Glutamatergic neuron (in vitro differentiated cells): ENCODE measurements at regions not wholly inside any gene's neighbourhood (a gene's known extent, or its start where the extent isn't known, plus 50 kb on each side); places are given as distances from the start of the nearest gene placed in this dataset.

Experiments
- DNase-seq: peaks from one replicate; pipeline ENCODE4 v3.0.0; 2022
- H3K27ac Mint-ChIP-seq: one replicate; pipeline ENCODE4 v1.8.0; 2020; ENCODE audit warnings: mild to moderate bottlenecking, mixed read lengths, inconsistent platforms; ENCODE audit not compliant: unreplicated experiment
- H3K27me3 Mint-ChIP-seq: one replicate; pipeline ENCODE4 v1.8.0; 2020; ENCODE audit warnings: mild to moderate bottlenecking, moderate library complexity, mixed read lengths, inconsistent platforms; ENCODE audit not compliant: unreplicated experiment
- H3K36me3 Mint-ChIP-seq: one replicate; pipeline ENCODE4 v1.8.0; 2020; ENCODE audit warnings: mild to moderate bottlenecking, mixed read lengths, inconsistent platforms; ENCODE audit not compliant: unreplicated experiment
- H3K4me1 Mint-ChIP-seq: one replicate; pipeline ENCODE4 v1.8.0; 2020; ENCODE audit warnings: mild to moderate bottlenecking, low read depth, mixed read lengths, inconsistent platforms; ENCODE audit not compliant: unreplicated experiment
- H3K4me3 Mint-ChIP-seq: one replicate; pipeline ENCODE4 v1.8.0; 2020; ENCODE audit warnings: mild to moderate bottlenecking, mixed read lengths, inconsistent platforms; ENCODE audit not compliant: unreplicated experiment
- H3K9me3 Mint-ChIP-seq: one replicate; pipeline ENCODE4 v1.8.0; 2020; ENCODE audit warnings: mild to moderate bottlenecking, moderate library complexity, mixed read lengths, inconsistent platforms; ENCODE audit not compliant: unreplicated experiment
- TF ChIP-seq, protein P1 (sequence below): fragments of 200-600 bp; sonication (generic); IDR thresholded peaks from one replicate; pipeline ENCODE4 v1.5.0; 2021; ENCODE audit not compliant: partially characterized antibody, unreplicated experiment

DNA sequence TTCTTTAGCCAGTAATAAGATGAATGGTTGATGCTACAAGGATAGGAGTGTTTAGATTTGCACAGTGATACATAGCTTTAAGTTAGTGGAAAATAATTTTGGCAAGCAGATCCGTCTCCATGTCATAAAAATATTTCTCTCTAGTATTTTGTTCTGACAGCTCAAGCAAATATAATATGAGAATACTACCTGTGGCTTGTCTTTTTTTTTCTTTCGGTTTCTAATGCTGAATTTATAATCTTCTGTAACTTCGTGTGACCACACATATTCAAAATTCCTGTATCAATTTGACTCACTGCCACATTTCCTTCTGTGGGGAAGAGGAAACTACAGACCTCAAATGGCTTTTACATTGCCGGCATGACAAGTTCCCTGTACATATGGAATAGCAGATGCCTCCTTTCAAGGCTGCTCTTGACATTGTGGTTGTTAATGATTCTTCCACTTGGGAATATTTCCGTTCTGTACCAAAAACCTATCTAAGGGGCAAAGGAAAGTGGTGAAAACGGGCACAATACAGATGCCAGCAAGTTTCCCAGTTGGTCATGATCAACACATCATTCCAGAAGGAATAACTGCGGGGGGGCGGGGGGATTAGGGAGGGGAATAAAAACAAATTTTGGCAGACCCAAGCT lies 103.6 kb upstream of the CCDC91 start:
- no peaks in the 10 kb centered on the region for H3K36me3 Mint-ChIP-seq
- no peak for DNase-seq
- TF ChIP-seq, protein P1, sequence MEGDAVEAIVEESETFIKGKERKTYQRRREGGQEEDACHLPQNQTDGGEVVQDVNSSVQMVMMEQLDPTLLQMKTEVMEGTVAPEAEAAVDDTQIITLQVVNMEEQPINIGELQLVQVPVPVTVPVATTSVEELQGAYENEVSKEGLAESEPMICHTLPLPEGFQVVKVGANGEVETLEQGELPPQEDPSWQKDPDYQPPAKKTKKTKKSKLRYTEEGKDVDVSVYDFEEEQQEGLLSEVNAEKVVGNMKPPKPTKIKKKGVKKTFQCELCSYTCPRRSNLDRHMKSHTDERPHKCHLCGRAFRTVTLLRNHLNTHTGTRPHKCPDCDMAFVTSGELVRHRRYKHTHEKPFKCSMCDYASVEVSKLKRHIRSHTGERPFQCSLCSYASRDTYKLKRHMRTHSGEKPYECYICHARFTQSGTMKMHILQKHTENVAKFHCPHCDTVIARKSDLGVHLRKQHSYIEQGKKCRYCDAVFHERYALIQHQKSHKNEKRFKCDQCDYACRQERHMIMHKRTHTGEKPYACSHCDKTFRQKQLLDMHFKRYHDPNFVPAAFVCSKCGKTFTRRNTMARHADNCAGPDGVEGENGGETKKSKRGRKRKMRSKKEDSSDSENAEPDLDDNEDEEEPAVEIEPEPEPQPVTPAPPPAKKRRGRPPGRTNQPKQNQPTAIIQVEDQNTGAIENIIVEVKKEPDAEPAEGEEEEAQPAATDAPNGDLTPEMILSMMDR = no peak
- no peak overlapping the region for H3K4me3 Mint-ChIP-seq
- no peak overlapping the region for H3K27ac Mint-ChIP-seq
- H3K9me3 Mint-ChIP-seq = peaks cover 2% of the 10 kb centered on the region
- H3K4me1 Mint-ChIP-seq = peaks cover 24% of the 10 kb centered on the region
- H3K27me3 Mint-ChIP-seq = no peaks in the 10 kb centered on the region

GRCh38 chr12:28088566-28089272 lies 101.5 kb upstream of the CCDC91 start:
- peaks cover 24% of the 10 kb centered on the region for H3K4me1 Mint-ChIP-seq
- H3K4me3 Mint-ChIP-seq = no peak overlapping the region
- H3K27ac Mint-ChIP-seq = no peak overlapping the region
- no peak for DNase-seq
- no peaks in the 10 kb centered on the region for H3K27me3 Mint-ChIP-seq
- H3K9me3 Mint-ChIP-seq = peaks cover 2% of the 10 kb centered on the region
- no peaks in the 10 kb centered on the region for H3K36me3 Mint-ChIP-seq
- TF ChIP-seq, protein P1 = no peak

- Mint-ChIP-seq H3K9me3 (peaks cover 2% of the 10 kb centered on the region), H3K4me3 (no peak overlapping the region), H3K4me1 (peaks cover 24% of the 10 kb centered on the region), H3K36me3 (no peaks in the 10 kb centered on the region), H3K27ac (no peak overlapping the region), H3K27me3 (no peaks in the 10 kb centered on the region)
- TF ChIP-seq, protein P1 = no peak
- DNase-seq = no peak
Measured at GRCh38 chr12:28089338-28089737, 100.9 kb upstream of the CCDC91 start.

DNA sequence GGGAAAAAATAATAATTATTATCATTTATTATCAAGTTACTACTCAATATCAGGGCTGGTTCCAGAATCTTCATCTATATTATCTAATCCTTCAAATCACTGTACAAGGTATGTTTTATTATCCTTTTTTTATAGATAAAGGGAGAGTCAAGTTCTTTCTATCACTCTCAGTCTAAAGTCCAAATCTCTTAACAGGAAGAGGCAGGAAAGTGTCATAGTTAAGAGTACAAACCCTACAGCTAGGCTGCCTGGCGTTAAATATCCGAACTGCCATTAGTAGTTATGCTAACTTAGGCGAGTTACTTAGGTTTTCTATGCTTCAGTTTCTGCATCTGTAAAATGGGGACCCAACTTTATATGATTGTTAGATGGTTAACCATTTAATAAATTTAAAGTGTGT lies 99.4 kb upstream of the CCDC91 start:
- no peak for DNase-seq
- H3K4me1 Mint-ChIP-seq = peaks cover 24% of the 10 kb centered on the region
- no peaks in the 10 kb centered on the region for H3K36me3 Mint-ChIP-seq
- H3K27ac Mint-ChIP-seq = no peak overlapping the region
- TF ChIP-seq, protein P1 = no peak
- H3K9me3 Mint-ChIP-seq = no peaks in the 10 kb centered on the region
- no peak overlapping the region for H3K4me3 Mint-ChIP-seq
- H3K27me3 Mint-ChIP-seq = no peaks in the 10 kb centered on the region

- no peaks in the 10 kb centered on the region for H3K27me3 Mint-ChIP-seq
- H3K4me3 Mint-ChIP-seq = no peak overlapping the region
- no peaks in the 10 kb centered on the region for H3K9me3 Mint-ChIP-seq
- H3K36me3 Mint-ChIP-seq = no peaks in the 10 kb centered on the region
- H3K27ac Mint-ChIP-seq = no peak overlapping the region
- DNase-seq = no peak
- H3K4me1 Mint-ChIP-seq = peaks cover 15% of the 10 kb centered on the region
- TF ChIP-seq, protein P1 = no peak
Measured at GRCh38 chr12:28092396-28092795, 97.9 kb upstream of the CCDC91 start.
